Lower leg skin (tissue), 3 donors: ENCODE measurements at regions not wholly inside any gene's neighbourhood (a gene's known extent, or its start where the extent isn't known, plus 50 kb on each side); places are given as distances from the start of the nearest gene placed in this dataset.
"Not testable (repeated sequence)": the region's sequence is repeated elsewhere in the genome, so short reads cannot be mapped to it uniquely, and the experiment has no call there.

Experiments used
- CTCF ChIP-seq, 3 donors: fragments of 450-650 bp; IDR thresholded peaks; one replicate each; pipeline ENCODE4 v1.5.1; 2016; ENCODE audit warnings: antibody characterized with exemption in 3 of 3, mild to moderate bottlenecking in 3 of 3, moderate library complexity in 2 of 3
- POLR2A ChIP-seq, 2 donors: fragments of 450-650 bp; IDR thresholded peaks; one replicate each; pipeline ENCODE4 v1.6.1; 2016 to 2017; ENCODE audit warnings: antibody characterized with exemption in 2 of 2, mild to moderate bottlenecking in 1 of 2, moderate library complexity in 1 of 2

DNA sequence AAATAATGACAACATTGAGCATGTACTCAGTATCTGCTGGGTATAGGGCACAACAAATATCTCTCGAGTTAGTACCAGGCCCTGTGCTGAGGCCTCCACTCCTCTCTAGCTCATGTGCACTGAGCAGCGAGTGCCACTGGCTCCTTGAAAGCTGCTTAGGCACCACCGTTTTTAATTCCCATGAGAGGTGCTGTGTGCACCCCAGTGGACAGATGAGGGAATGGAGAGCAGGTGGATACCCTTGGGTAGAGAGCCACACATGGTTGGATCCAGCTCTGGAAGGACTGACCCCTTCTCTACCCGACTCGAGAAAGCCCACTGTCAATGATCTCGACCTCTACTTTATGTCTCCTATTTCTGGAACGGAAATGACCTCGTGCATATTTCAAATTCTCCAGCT is 58.7 kb upstream of the NBPF8 start:
- not testable (repeated sequence) for TF ChIP-seq CTCF, POLR2A (IDR thresholded peaks at IDR 0.05)
